ENCODE measurements at regions not wholly inside any gene's neighbourhood (a gene's known extent, or its start where the extent isn't known, plus 50 kb on each side); places are given as distances from the start of the nearest gene placed in this dataset.

GRCh38 chr1:209229494-209230061 lies 353.9 kb upstream of the CAMK1G start:
- Histone ChIP-seq H3K36me3 (ENCODE audit: control insufficient read depth in 5 of 5, insufficient read depth in 5 of 5, low read length in 5 of 5) (no peaks in the 10 kb centered on the region), H3K27ac (ENCODE audit: low read depth, low read length) (no peak overlapping the region), H3K9me3 (ENCODE audit: control insufficient read depth in 5 of 5, low read length in 5 of 5) (peaks cover 0 to 15% (median 6%) of the 10 kb centered on the region in 5 donors), H3K4me1 (ENCODE audit: control insufficient read depth in 5 of 5, insufficient read depth in 5 of 5, low read length in 5 of 5) (no peaks in the 10 kb centered on the region), H3K27me3 (ENCODE audit: control insufficient read depth in 5 of 5, insufficient read depth in 4 of 5, low read length in 5 of 5) (peaks cover 5 to 17% (median 9%) of the 10 kb centered on the region in 5 donors), H3K4me3 (ENCODE audit: low read depth in 1 of 5, low read length in 5 of 5) (no peak overlapping the region), H3K9ac (ENCODE audit: low read length in 5 of 5) (no peak overlapping the region)

GRCh38 chr1:209230314-209230713 lies 353.2 kb upstream of the CAMK1G start:
- Histone ChIP-seq H3K27ac (ENCODE audit: low read depth, low read length) (no peak overlapping the region), H3K9me3 (ENCODE audit: control insufficient read depth in 5 of 5, low read length in 5 of 5) (peaks cover 0 to 15% (median 6%) of the 10 kb centered on the region in 5 donors), H3K9ac (ENCODE audit: low read length in 5 of 5) (no peak overlapping the region), H3K4me3 (ENCODE audit: low read depth in 1 of 5, low read length in 5 of 5) (no peak overlapping the region), H3K4me1 (ENCODE audit: control insufficient read depth in 5 of 5, insufficient read depth in 5 of 5, low read length in 5 of 5) (no peaks in the 10 kb centered on the region), H3K36me3 (ENCODE audit: control insufficient read depth in 5 of 5, insufficient read depth in 5 of 5, low read length in 5 of 5) (no peaks in the 10 kb centered on the region), H3K27me3 (ENCODE audit: control insufficient read depth in 5 of 5, insufficient read depth in 4 of 5, low read length in 5 of 5) (peaks cover 5 to 17% (median 9%) of the 10 kb centered on the region in 5 donors)

GRCh38 chr1:209231476-209232156 lies 351.9 kb upstream of the CAMK1G start:
- Histone ChIP-seq H3K27ac (ENCODE audit: low read depth, low read length) (no peak overlapping the region), H3K4me3 (ENCODE audit: low read depth in 1 of 5, low read length in 5 of 5) (no peak overlapping the region), H3K9ac (ENCODE audit: low read length in 5 of 5) (no peak overlapping the region), H3K4me1 (ENCODE audit: control insufficient read depth in 5 of 5, insufficient read depth in 5 of 5, low read length in 5 of 5) (no peaks in the 10 kb centered on the region), H3K36me3 (ENCODE audit: control insufficient read depth in 5 of 5, insufficient read depth in 5 of 5, low read length in 5 of 5) (no peaks in the 10 kb centered on the region), H3K9me3 (ENCODE audit: control insufficient read depth in 5 of 5, low read length in 5 of 5) (peaks cover 0 to 15% (median 6%) of the 10 kb centered on the region in 5 donors), H3K27me3 (ENCODE audit: control insufficient read depth in 5 of 5, insufficient read depth in 4 of 5, low read length in 5 of 5) (peaks cover 5 to 17% (median 9%) of the 10 kb centered on the region in 5 donors)

- no peaks in the 10 kb centered on the region for H3K36me3 ChIP-seq (ENCODE audit: control insufficient read depth in 5 of 5, insufficient read depth in 5 of 5, low read length in 5 of 5)
- no peak overlapping the region for H3K4me3 ChIP-seq (ENCODE audit: low read depth in 1 of 5, low read length in 5 of 5)
- no peaks in the 10 kb centered on the region for H3K4me1 ChIP-seq (ENCODE audit: control insufficient read depth in 5 of 5, insufficient read depth in 5 of 5, low read length in 5 of 5)
- H3K9ac ChIP-seq (ENCODE audit: low read length in 5 of 5) = no peak overlapping the region
- H3K27me3 ChIP-seq (ENCODE audit: control insufficient read depth in 5 of 5, insufficient read depth in 4 of 5, low read length in 5 of 5) = peaks cover 5 to 17% (median 9%) of the 10 kb centered on the region in 5 donors
- peaks cover 0 to 15% (median 6%) of the 10 kb centered on the region in 5 donors for H3K9me3 ChIP-seq (ENCODE audit: control insufficient read depth in 5 of 5, low read length in 5 of 5)
- no peak overlapping the region for H3K27ac ChIP-seq (ENCODE audit: low read depth, low read length)
Observed at GRCh38 chr1:209232197-209232596, 351.3 kb upstream of the CAMK1G start.

- no peaks in the 10 kb centered on the region for H3K36me3 ChIP-seq (ENCODE audit: control insufficient read depth in 5 of 5, insufficient read depth in 5 of 5, low read length in 5 of 5)
- peaks cover 0 to 15% (median 6%) of the 10 kb centered on the region in 5 donors for H3K9me3 ChIP-seq (ENCODE audit: control insufficient read depth in 5 of 5, low read length in 5 of 5)
- H3K4me3 ChIP-seq (ENCODE audit: low read depth in 1 of 5, low read length in 5 of 5) = no peak overlapping the region
- H3K4me1 ChIP-seq (ENCODE audit: control insufficient read depth in 5 of 5, insufficient read depth in 5 of 5, low read length in 5 of 5) = no peaks in the 10 kb centered on the region
- no peak overlapping the region for H3K9ac ChIP-seq (ENCODE audit: low read length in 5 of 5)
- H3K27me3 ChIP-seq (ENCODE audit: control insufficient read depth in 5 of 5, insufficient read depth in 4 of 5, low read length in 5 of 5) = peaks cover 5 to 17% (median 9%) of the 10 kb centered on the region in 5 donors
- no peak overlapping the region for H3K27ac ChIP-seq (ENCODE audit: low read depth, low read length)
Observed at GRCh38 chr1:209232759-209233158, 350.8 kb upstream of the CAMK1G start.

- peaks cover 0 to 15% (median 6%) of the 10 kb centered on the region in 5 donors for H3K9me3 ChIP-seq (ENCODE audit: control insufficient read depth in 5 of 5, low read length in 5 of 5)
- no peaks in the 10 kb centered on the region for H3K36me3 ChIP-seq (ENCODE audit: control insufficient read depth in 5 of 5, insufficient read depth in 5 of 5, low read length in 5 of 5)
- H3K4me3 ChIP-seq (ENCODE audit: low read depth in 1 of 5, low read length in 5 of 5) = no peak overlapping the region
- no peak overlapping the region for H3K9ac ChIP-seq (ENCODE audit: low read length in 5 of 5)
- no peaks in the 10 kb centered on the region for H3K4me1 ChIP-seq (ENCODE audit: control insufficient read depth in 5 of 5, insufficient read depth in 5 of 5, low read length in 5 of 5)
- no peak overlapping the region for H3K27ac ChIP-seq (ENCODE audit: low read depth, low read length)
- H3K27me3 ChIP-seq (ENCODE audit: control insufficient read depth in 5 of 5, insufficient read depth in 4 of 5, low read length in 5 of 5) = peaks cover 4 to 14% (median 9%) of the 10 kb centered on the region in 5 donors
Observed at GRCh38 chr1:209235166-209235565, 348.3 kb upstream of the CAMK1G start.

GRCh38 chr1:209238356-209238755 lies 345.2 kb upstream of the CAMK1G start:
- Histone ChIP-seq H3K4me3 (ENCODE audit: low read depth in 1 of 5, low read length in 5 of 5) (no peak overlapping the region), H3K9me3 (ENCODE audit: control insufficient read depth in 5 of 5, low read length in 5 of 5) (no peaks in the 10 kb centered on the region), H3K27me3 (ENCODE audit: control insufficient read depth in 5 of 5, insufficient read depth in 4 of 5, low read length in 5 of 5) (peaks cover 0 to 7% (median 2%) of the 10 kb centered on the region in 5 donors), H3K27ac (ENCODE audit: low read depth, low read length) (no peak overlapping the region), H3K9ac (ENCODE audit: low read length in 5 of 5) (no peak overlapping the region), H3K36me3 (ENCODE audit: control insufficient read depth in 5 of 5, insufficient read depth in 5 of 5, low read length in 5 of 5) (no peaks in the 10 kb centered on the region), H3K4me1 (ENCODE audit: control insufficient read depth in 5 of 5, insufficient read depth in 5 of 5, low read length in 5 of 5) (no peaks in the 10 kb centered on the region)

GRCh38 chr1:209240351-209240750 lies 343.2 kb upstream of the CAMK1G start:
- Histone ChIP-seq H3K4me1 (ENCODE audit: control insufficient read depth in 5 of 5, insufficient read depth in 5 of 5, low read length in 5 of 5) (no peaks in the 10 kb centered on the region), H3K9me3 (ENCODE audit: control insufficient read depth in 5 of 5, low read length in 5 of 5) (no peaks in the 10 kb centered on the region), H3K36me3 (ENCODE audit: control insufficient read depth in 5 of 5, insufficient read depth in 5 of 5, low read length in 5 of 5) (no peaks in the 10 kb centered on the region), H3K27ac (ENCODE audit: low read depth, low read length) (no peak overlapping the region), H3K9ac (ENCODE audit: low read length in 5 of 5) (no peak overlapping the region), H3K4me3 (ENCODE audit: low read depth in 1 of 5, low read length in 5 of 5) (no peak overlapping the region), H3K27me3 (ENCODE audit: control insufficient read depth in 5 of 5, insufficient read depth in 4 of 5, low read length in 5 of 5) (peaks cover 0 to 12% (median 2%) of the 10 kb centered on the region in 5 donors)

GRCh38 chr1:209241487-209241886 lies 342.0 kb upstream of the CAMK1G start:
- Histone ChIP-seq H3K4me1 (ENCODE audit: control insufficient read depth in 5 of 5, insufficient read depth in 5 of 5, low read length in 5 of 5) (no peaks in the 10 kb centered on the region), H3K4me3 (ENCODE audit: low read depth in 1 of 5, low read length in 5 of 5) (no peak overlapping the region), H3K27me3 (ENCODE audit: control insufficient read depth in 5 of 5, insufficient read depth in 4 of 5, low read length in 5 of 5) (peaks cover 0 to 12% (median 2%) of the 10 kb centered on the region in 5 donors), H3K9ac (ENCODE audit: low read length in 5 of 5) (no peak overlapping the region), H3K9me3 (ENCODE audit: control insufficient read depth in 5 of 5, low read length in 5 of 5) (no peaks in the 10 kb centered on the region), H3K36me3 (ENCODE audit: control insufficient read depth in 5 of 5, insufficient read depth in 5 of 5, low read length in 5 of 5) (no peaks in the 10 kb centered on the region), H3K27ac (ENCODE audit: low read depth, low read length) (no peak overlapping the region)

- H3K27me3 ChIP-seq (ENCODE audit: control insufficient read depth in 5 of 5, insufficient read depth in 4 of 5, low read length in 5 of 5) = peaks cover 0 to under 1% (median 0%) of the 10 kb centered on the region in 5 donors
- H3K9ac ChIP-seq (ENCODE audit: low read length in 5 of 5) = no peak overlapping the region
- H3K9me3 ChIP-seq (ENCODE audit: control insufficient read depth in 5 of 5, low read length in 5 of 5) = no peaks in the 10 kb centered on the region
- H3K36me3 ChIP-seq (ENCODE audit: control insufficient read depth in 5 of 5, insufficient read depth in 5 of 5, low read length in 5 of 5) = no peaks in the 10 kb centered on the region
- no peaks in the 10 kb centered on the region for H3K4me1 ChIP-seq (ENCODE audit: control insufficient read depth in 5 of 5, insufficient read depth in 5 of 5, low read length in 5 of 5)
- no peak overlapping the region for H3K27ac ChIP-seq (ENCODE audit: low read depth, low read length)
- no peak overlapping the region for H3K4me3 ChIP-seq (ENCODE audit: low read depth in 1 of 5, low read length in 5 of 5)
Observed at GRCh38 chr1:209248649-209249279, 334.8 kb upstream of the CAMK1G start.
